ENCODE measurements at regions not wholly inside any gene's neighbourhood (a gene's known extent, or its start where the extent isn't known, plus 50 kb on each side); places are given as distances from the start of the nearest gene placed in this dataset.

DNA sequence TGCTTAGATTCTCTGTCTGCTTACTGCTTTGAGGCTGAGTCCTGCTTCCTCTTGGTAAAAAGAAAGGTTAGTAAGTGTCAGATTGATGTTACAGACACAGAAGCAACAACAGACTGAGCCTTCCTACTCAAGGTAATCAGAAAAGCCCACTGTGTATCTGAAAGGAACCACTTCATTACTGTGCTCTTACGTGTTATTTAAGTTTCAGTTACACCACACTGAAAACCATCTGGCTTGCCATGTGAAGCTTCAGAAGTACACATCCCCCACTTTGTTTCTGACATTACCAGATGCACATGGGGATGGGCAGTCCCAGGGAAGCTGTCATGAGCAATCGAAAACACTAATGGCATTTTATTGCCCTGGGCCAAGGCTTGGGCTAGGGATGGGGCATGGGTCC, 1290.1 kb downstream of the AACS start:
- TF ChIP-seq, protein P1, sequence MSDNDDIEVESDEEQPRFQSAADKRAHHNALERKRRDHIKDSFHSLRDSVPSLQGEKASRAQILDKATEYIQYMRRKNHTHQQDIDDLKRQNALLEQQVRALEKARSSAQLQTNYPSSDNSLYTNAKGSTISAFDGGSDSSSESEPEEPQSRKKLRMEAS (IDR thresholded peaks at IDR 0.05; ENCODE audit: low read depth, low read length), result no peak
- TF ChIP-seq POLR2A (IDR thresholded peaks at IDR 0.05; ENCODE audit: extremely low read depth, insufficient read length), result no peak
- TF ChIP-seq, protein P2, sequence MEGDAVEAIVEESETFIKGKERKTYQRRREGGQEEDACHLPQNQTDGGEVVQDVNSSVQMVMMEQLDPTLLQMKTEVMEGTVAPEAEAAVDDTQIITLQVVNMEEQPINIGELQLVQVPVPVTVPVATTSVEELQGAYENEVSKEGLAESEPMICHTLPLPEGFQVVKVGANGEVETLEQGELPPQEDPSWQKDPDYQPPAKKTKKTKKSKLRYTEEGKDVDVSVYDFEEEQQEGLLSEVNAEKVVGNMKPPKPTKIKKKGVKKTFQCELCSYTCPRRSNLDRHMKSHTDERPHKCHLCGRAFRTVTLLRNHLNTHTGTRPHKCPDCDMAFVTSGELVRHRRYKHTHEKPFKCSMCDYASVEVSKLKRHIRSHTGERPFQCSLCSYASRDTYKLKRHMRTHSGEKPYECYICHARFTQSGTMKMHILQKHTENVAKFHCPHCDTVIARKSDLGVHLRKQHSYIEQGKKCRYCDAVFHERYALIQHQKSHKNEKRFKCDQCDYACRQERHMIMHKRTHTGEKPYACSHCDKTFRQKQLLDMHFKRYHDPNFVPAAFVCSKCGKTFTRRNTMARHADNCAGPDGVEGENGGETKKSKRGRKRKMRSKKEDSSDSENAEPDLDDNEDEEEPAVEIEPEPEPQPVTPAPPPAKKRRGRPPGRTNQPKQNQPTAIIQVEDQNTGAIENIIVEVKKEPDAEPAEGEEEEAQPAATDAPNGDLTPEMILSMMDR (IDR thresholded peaks at IDR 0.05; ENCODE audit: low read depth, low read length), result no peak
